ENCODE measurements at regions not wholly inside any gene's neighbourhood (a gene's known extent, or its start where the extent isn't known, plus 50 kb on each side); places are given as distances from the start of the nearest gene placed in this dataset.
"Not testable (repeated sequence)": the region's sequence is repeated elsewhere in the genome, so short reads cannot be mapped to it uniquely, and the experiment has no call there.

DNA sequence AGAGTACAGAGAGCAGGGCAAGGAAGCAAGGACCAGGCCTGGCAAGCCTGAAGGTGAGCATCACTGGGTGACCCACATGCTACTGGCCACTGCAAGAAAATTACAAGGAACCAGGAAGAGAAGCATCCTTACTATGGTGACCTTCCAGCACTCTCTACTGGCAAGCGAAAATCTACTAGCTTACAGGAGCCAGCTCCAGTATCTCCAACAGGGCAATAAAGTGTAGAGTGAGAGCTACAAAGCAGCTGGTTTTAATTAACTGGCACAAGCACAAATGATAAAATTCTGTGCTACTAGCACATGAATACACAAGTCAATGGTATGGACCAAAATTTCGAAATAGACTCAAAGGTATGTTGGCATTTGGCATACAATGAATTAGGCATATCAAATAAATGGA is 113.3 kb upstream of the CAST start:
- no peak for TF ChIP-seq GATA1 (IDR thresholded peaks at IDR 0.05; ENCODE audit: low read depth, low read length)
- no peak for TF ChIP-seq POLR2A (IDR thresholded peaks at IDR 0.05; ENCODE audit: low read length)
- DNase-seq, result no peak

DNA sequence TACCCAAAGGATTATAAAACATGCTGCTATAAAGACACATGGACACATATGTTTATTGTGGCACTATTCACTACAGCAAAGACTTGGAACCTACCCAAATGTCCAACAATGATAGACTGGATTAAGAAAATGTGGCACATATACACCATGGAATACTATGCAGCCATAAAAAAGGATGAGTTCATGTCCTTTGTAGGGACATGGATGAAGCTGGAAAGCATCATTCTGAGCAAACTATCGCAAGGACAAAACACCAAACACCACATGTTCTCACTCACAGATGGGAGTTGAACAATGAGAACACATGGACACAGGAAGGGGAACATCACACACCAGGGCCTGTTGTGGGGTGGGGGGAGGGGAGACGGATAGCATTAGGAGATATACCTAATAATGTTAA is 101.3 kb upstream of the CAST start:
- not testable (repeated sequence) for DNase-seq

DNA sequence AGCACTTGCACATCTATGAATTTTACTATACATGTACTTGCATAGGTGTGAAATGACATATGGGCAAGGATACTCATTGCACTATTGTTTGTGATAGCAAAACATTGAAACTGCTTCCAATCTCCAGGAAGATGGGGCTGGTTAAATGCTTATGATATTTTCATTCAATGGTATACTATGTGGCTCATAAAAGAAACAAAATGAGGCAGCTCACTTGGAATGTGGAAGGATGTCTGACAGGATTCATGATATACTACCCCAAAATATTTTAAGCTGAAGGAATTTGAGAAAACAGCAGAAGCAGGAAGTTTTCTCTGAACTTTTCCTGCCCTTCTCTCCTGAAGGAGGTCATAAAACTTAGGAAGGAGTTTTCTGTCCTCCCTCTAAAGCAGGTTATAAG is 99.6 kb upstream of the CAST start:
- TF ChIP-seq GATA1 (IDR thresholded peaks at IDR 0.05; ENCODE audit: low read depth, low read length), result no peak
- no peak for TF ChIP-seq POLR2A (IDR thresholded peaks at IDR 0.05; ENCODE audit: low read length)
- no peak for DNase-seq

DNA sequence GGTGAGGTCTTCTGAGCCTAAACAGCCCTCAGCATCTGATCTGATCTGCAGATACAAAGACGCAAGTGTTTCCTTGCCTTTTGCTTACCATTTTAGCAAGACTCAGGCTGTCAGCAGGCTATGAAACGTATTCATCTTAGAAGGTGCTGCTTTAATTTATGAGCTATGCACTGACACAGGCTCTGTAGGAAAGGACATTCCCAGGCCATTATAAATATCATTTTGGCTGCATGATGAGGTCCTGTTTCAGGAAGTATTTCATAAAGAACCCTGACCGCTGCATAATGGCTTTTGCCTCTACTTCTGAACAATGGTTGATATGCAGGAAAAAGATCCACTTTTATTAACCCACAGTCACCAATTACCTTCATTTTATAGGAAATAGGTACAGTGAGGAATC is 98.4 kb upstream of the CAST start:
- no peak for DNase-seq
- TF ChIP-seq GATA1 (IDR thresholded peaks at IDR 0.05; ENCODE audit: low read depth, low read length), result no peak
- TF ChIP-seq POLR2A (IDR thresholded peaks at IDR 0.05; ENCODE audit: low read length), result no peak

DNA sequence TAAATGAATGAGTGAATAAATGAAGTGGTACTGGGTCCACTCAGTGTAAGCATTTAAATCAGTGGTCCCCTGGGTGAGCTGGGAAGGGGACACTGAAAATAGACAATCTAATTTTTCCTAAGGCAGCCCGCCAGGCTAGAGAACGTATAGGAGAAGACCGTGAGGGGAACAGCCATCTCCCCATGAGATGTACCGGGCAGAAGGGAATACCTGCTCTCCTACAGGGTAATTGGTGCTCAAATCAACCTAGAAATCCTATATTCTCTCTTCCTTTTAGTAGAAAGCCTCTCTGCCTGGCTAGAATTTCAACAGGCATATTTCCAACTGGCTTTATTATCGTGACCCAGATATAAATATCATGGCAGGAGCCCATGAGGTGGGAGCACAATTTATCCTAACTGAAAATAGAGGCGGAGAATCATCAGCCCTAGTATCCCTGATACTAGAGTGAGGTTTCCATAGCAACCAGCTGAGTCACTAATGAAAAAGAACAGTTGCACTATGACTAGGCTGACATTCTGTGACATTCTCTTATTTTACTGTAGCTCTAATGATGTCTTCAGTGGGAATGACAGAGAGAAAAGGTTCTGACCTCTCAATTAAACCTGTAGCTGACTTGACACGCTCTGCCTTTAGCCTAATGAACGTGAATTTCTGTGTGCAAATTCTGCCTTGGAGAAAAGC is 96.5 kb upstream of the CAST start:
- TF ChIP-seq GATA1 (IDR thresholded peaks at IDR 0.05; ENCODE audit: low read depth, low read length) (no peak), POLR2A (IDR thresholded peaks at IDR 0.05; ENCODE audit: low read length) (no peak)
- DNase-seq, result peak in 1 of 2 experiments; percentile 18

DNA sequence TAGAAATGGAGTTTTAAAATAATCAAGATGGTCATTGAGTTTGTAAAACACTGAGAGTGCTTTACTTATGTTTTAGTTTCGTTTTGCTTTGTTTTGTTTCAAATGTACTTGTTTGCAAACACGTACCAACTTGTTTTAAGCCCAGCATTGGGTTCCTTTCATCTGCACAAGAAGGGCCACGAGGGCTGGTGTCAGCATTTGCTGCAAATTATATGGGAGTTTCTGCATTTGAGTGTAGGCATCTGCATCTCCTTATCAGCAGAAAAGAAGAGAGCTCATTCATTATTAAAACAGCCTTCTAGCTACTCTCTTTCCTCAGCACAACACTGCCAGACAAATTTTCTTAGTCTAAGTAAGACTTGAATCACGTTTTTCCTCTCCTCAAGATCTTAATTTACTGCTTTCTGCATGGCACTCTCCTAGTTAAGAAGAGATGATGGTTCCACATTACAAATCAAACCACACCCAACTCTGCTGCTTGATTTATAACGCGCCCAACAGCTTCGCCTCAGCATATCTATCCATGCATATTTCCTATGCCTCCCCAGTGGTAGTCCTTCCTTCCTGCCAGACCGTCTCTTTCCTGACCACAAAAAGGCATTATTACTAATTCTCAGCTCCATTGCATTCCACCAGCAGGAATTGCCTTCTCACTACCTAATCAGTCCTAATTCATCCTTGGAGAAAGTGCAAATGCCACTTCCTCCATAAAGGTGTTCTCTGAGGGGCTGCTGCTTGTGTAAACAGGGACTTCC is 95.2 kb upstream of the CAST start:
- no peak for DNase-seq

DNA sequence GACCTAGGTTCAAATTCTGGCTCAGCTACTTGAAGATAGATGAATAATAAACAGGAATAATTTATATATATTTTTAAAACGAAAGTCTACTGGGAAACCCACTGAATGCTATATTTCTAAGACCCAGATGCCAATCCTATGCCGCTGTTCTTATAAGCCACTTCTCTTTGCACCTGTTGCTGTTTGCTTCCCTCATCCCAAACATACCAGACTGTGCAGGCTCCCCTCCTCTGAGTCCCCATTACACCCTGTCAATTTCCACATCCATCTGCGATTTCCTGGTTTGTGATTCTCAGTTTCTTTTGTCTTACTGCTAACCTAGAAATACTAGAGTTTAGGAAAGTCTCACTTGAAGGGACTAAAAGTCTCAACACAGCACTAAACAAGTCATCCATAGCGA is 92.8 kb upstream of the CAST start:
- no peak for DNase-seq
- TF ChIP-seq POLR2A (IDR thresholded peaks at IDR 0.05; ENCODE audit: low read length) (no peak), GATA1 (IDR thresholded peaks at IDR 0.05; ENCODE audit: low read depth, low read length) (no peak)

More for the DNA sequence above, 95.2 kb upstream of the CAST start:
- TF ChIP-seq POLR2A (IDR thresholded peaks at IDR 0.05; ENCODE audit: low read length) (no peak), GATA1 (IDR thresholded peaks at IDR 0.05; ENCODE audit: low read depth, low read length) (no peak)

DNA sequence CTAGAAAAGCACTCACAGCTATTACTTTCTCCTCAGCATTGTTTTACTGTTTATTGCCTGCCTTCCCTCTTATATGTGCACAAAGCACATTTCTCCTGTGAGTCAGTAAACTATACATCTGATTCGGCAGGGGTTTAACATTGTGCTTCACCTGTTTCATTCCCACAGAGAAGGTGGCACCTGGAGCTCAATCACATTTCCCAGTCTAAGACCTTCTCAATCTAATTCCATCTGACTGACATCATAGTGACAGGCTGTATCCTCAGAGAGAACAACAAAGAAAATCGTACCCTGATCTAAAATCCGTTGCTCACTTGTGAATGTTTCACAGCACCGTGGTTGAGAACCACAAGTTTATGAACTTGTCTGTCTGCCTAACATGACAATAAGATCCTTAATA is 92.4 kb upstream of the CAST start:
- no peak for TF ChIP-seq POLR2A (IDR thresholded peaks at IDR 0.05; ENCODE audit: low read length)
- no peak for TF ChIP-seq GATA1 (IDR thresholded peaks at IDR 0.05; ENCODE audit: low read depth, low read length)
- DNase-seq, result no peak

DNA sequence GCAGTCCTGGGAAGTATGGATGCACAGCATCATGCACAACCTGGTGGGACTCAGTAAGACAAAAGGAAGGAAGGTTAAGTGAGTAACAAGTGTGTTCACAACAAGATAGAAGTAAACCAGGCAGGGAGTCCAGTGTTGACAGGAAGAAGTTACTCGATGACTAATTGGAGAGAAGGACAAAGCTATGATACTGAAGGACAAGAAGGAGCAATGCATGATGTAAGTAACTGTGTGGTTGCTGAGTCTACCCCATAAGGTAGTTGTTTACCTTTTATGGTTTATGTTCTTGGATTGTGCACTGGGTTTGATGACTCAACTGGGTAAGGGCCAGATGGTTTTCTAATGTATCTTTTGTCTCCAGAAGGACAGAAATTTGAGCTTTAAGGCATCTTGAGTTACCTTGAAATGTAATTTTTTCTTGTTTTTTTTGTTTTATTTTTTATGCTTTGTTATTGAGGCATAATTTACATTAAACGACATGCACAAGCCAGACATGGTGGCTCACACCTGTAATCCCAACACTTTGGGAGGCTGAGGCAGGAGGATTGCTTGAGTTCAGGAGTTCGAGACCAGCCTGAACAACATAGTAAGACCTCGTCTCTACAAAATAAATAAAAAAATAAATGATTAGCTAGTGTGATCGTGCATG is 89.2 kb upstream of the CAST start:
- DNase-seq, result no peak

DNA sequence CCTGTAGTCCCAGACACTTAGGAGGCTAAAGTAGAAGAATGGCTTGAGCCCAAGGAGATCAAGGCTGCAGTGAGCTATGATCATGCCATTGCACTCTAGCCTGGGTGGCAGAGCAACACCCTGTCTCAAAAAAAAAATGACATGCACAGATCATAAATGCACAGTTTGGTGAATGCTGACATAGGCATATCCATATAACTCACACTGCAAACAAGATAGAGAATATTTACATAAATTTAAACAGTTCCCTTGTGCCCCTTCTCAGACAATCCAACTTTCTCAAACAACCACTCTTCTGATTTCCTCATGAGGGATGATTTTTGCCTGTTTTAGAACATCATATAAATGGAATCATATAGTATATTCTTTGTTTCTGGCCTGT is 88.7 kb upstream of the CAST start:
- DNase-seq, result no peak
- TF ChIP-seq GATA1 (IDR thresholded peaks at IDR 0.05; ENCODE audit: low read depth, low read length) (no peak), POLR2A (IDR thresholded peaks at IDR 0.05; ENCODE audit: low read length) (no peak)

More for the DNA sequence above, 89.2 kb upstream of the CAST start:
- TF ChIP-seq POLR2A (IDR thresholded peaks at IDR 0.05; ENCODE audit: low read length) (no peak), GATA1 (IDR thresholded peaks at IDR 0.05; ENCODE audit: low read depth, low read length) (no peak)

DNA sequence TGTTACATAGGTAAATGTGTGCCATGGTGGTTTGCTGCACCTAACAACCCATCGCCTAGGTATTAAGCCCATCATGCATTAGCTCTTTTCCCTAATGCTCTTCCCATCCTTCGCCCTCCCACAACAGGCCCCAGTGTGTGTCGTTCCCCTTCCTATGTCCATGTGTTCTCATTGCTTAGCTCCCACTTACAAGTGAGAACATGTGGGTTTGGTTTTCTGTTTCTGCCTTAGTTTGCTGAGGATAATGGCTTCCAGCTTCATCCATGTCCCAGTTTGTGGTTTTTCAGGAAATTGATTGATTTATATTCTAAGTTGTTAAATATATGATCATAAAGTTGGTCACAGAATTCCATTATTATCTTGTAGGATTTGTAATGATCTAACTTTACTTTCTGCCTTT is 85.3 kb upstream of the CAST start:
- no peak for DNase-seq

DNA sequence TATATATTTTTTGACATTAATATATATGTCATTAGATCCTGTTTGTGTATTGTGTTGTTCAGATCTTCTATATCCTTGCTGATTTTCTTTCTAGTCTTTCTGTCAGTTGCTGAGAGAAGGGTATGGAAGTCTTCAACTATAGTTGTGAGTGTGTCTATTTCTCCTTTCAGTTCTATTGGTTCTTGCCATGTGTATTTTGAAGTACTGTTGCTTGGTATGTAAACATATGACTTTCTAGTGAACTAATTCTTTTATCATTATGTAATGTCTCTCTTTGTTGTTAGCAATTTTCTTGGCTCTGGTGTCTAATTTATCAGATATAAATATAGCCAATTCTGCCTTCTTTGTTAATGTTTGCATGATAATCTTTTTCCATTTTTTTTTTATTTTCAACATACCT is 84.3 kb upstream of the CAST start:
- TF ChIP-seq GATA1 (IDR thresholded peaks at IDR 0.05; ENCODE audit: low read depth, low read length) (no peak), POLR2A (IDR thresholded peaks at IDR 0.05; ENCODE audit: low read length) (no peak)
- no peak for DNase-seq

More for the DNA sequence above, 85.3 kb upstream of the CAST start:
- TF ChIP-seq GATA1 (IDR thresholded peaks at IDR 0.05; ENCODE audit: low read depth, low read length) (no peak), POLR2A (IDR thresholded peaks at IDR 0.05; ENCODE audit: low read length) (no peak)

DNA sequence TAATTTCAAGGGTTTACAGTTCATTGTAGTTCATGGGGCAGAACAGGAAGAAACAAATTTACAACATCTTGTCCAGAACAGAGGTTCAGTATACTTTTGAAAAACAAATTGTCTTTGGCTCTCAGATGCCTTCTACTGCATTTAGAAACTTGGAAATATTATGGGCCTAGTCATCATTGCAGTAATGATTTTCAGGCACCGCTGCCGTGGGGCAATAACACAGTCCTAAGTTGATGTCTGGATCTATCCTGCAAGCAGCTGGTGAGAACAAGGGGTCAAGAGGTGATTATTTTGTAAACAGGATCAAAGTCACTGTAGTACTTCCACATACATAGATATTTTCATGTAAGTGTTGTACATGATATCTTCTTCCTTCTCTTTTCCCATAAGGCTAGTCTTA is 82.5 kb upstream of the CAST start:
- no peak for DNase-seq
- no peak for TF ChIP-seq POLR2A (IDR thresholded peaks at IDR 0.05; ENCODE audit: low read length)
- no peak for TF ChIP-seq GATA1 (IDR thresholded peaks at IDR 0.05; ENCODE audit: low read depth, low read length)

DNA sequence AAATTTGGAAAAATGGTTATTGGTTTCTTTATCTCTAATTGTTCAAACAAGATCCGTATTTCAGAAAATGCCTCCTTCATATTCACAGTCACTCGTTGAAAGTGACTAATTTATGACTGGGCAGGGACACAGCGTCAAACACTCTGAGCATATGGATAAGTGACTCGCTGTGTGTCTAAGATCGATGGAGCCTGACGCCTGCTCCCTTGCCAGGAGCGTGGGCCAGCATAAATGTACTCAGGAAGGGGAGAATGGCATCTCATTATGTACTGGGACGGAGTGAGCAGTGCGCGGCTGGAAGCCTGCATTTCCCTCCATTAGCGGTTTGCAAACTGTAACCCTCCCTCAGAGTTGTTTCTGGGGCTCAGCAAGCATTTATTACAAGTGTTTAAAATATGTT is 79.8 kb upstream of the CAST start:
- TF ChIP-seq POLR2A (IDR thresholded peaks at IDR 0.05; ENCODE audit: low read length), result no peak
- no peak for TF ChIP-seq GATA1 (IDR thresholded peaks at IDR 0.05; ENCODE audit: low read depth, low read length)
- DNase-seq, result no peak

DNA sequence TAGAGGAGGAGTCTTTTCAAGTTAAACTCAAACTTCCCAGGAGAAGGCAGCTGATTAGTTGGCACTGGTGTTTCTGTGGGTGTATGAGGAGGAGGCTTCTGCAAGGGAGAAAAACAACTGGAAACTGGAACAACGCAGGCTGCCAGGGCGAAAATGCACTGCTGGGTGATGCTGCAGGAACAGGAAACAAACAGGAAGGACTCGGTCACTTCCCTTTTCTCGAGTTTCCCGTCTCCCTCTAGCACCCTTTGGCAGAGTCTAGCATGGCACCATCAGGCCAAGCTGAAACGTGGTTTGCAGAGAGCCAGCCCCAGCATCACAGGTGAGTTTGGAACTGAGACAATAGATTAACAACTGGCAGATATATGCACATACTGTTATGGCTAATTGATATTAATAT is 77.5 kb upstream of the CAST start:
- DNase-seq, result no peak
- no peak for TF ChIP-seq GATA1 (IDR thresholded peaks at IDR 0.05; ENCODE audit: low read depth, low read length)
- TF ChIP-seq POLR2A (IDR thresholded peaks at IDR 0.05; ENCODE audit: low read length), result no peak

Data from erythroblast (primary cell).